HEK293T (cell line): ENCODE measurements at regions not wholly inside any gene's neighbourhood (a gene's known extent, or its start where the extent isn't known, plus 50 kb on each side); places are given as distances from the start of the nearest gene placed in this dataset.

Source experiments
- FOXM1 ChIP-seq: fragments of 450-650 bp; IDR thresholded peaks from 2 replicates; pipeline ENCODE4 v1.6.1; 2017; ENCODE audit warnings: mild to moderate bottlenecking, borderline replicate concordance
- HDGF ChIP-seq: fragments of 450-650 bp; IDR thresholded peaks from 2 replicates; pipeline ENCODE4 v1.6.1; 2017; ENCODE audit warnings: antibody characterized with exemption, borderline replicate concordance
- L3MBTL2 ChIP-seq: fragments of 450-650 bp; conservative IDR thresholded peaks from 2 replicates; pipeline ENCODE4 v1.6.1; 2016; ENCODE audit warnings: mild to moderate bottlenecking

- no peak for TF ChIP-seq FOXM1
- TF ChIP-seq HDGF: no peak
- no peak for TF ChIP-seq L3MBTL2
These were observed 53.5 kb upstream of the GALNT13 start for GRCh38 chr2:153818242-153818641.
